Astrocyte (in vitro differentiated cells and primary cell): ENCODE measurements at regions not wholly inside any gene's neighbourhood (a gene's known extent, or its start where the extent isn't known, plus 50 kb on each side); places are given as distances from the start of the nearest gene placed in this dataset.

ENCODE experiments used
- DNase-seq: peaks from one replicate; pipeline ENCODE4 v3.0.0-alpha.2; 2010; ENCODE audit warnings: low read depth
- FAIRE-seq: peaks from 2 replicates; lab custom pipeline; 2011; peaks lifted over from hg19 to GRCh38; lab: Jason Lieb, UNC
- H2AFZ ChIP-seq: 2 replicates; pipeline ENCODE4 v1.6.0; 2012; ENCODE audit warnings: low read depth, low read length, inconsistent platforms
- H3K27ac ChIP-seq: 2 replicates; pipeline ENCODE4 v1.5.1; 2011; ENCODE audit warnings: low read depth, low read length, inconsistent platforms
- H3K27me3 ChIP-seq: 2 replicates; pipeline ENCODE4 v1.6.0; 2011; ENCODE audit warnings: low read length, inconsistent platforms; ENCODE audit not compliant: insufficient read depth
- H3K36me3 ChIP-seq: 2 replicates; pipeline ENCODE4 v1.5.1; 2011; ENCODE audit warnings: low read length, inconsistent platforms; ENCODE audit not compliant: insufficient read depth
- H3K4me1 ChIP-seq: 2 replicates; pipeline ENCODE4 v1.5.1; 2011; ENCODE audit warnings: low read length, inconsistent platforms; ENCODE audit not compliant: insufficient read depth
- H3K4me2 ChIP-seq: 2 replicates; pipeline ENCODE4 v1.6.0; 2012; ENCODE audit warnings: low read length, inconsistent platforms
- H3K4me3 ChIP-seq: 2 replicates; pipeline ENCODE4 v1.5.1; 2011; ENCODE audit warnings: low read depth, mild to moderate bottlenecking, low read length, inconsistent platforms; ENCODE audit not compliant: insufficient read depth
- H3K79me2 ChIP-seq: 2 replicates; pipeline ENCODE4 v1.6.0; 2012; ENCODE audit warnings: mild to moderate bottlenecking, low read length, inconsistent platforms; ENCODE audit not compliant: insufficient read depth
- H3K9ac ChIP-seq: 2 replicates; pipeline ENCODE4 v1.6.0; 2012; ENCODE audit warnings: mild to moderate bottlenecking, low read length, inconsistent platforms
- H3K9me3 ChIP-seq: 2 replicates; pipeline ENCODE4 v1.5.1; 2012; ENCODE audit warnings: low read depth, mild to moderate bottlenecking, low read length, inconsistent platforms; ENCODE audit not compliant: insufficient read depth
- H4K20me1 ChIP-seq: 2 replicates; pipeline ENCODE4 v1.6.0; 2012; ENCODE audit warnings: low read length, inconsistent platforms; ENCODE audit not compliant: insufficient read depth
- H3K27ac Mint-ChIP-seq: one replicate; pipeline ENCODE4 v1.8.0; 2021; ENCODE audit warnings: mild to moderate bottlenecking, mixed read lengths; ENCODE audit not compliant: unreplicated experiment
- H3K27me3 Mint-ChIP-seq: one replicate; pipeline ENCODE4 v1.8.0; 2021; ENCODE audit warnings: low read depth, mixed read lengths; ENCODE audit not compliant: unreplicated experiment
- H3K36me3 Mint-ChIP-seq: one replicate; pipeline ENCODE4 v1.8.0; 2021; ENCODE audit warnings: low read depth, mixed read lengths; ENCODE audit not compliant: unreplicated experiment
- H3K4me1 Mint-ChIP-seq: one replicate; pipeline ENCODE4 v1.8.0; 2021; ENCODE audit warnings: low read depth, mixed read lengths; ENCODE audit not compliant: unreplicated experiment
- H3K4me3 Mint-ChIP-seq: one replicate; pipeline ENCODE4 v1.8.0; 2021; ENCODE audit warnings: mild to moderate bottlenecking, moderate library complexity, mixed read lengths; ENCODE audit not compliant: unreplicated experiment
- H3K9me3 Mint-ChIP-seq: one replicate; pipeline ENCODE4 v1.8.0; 2021; ENCODE audit warnings: mild to moderate bottlenecking, mixed read lengths; ENCODE audit not compliant: unreplicated experiment
- CTCF ChIP-seq: IDR thresholded peaks from 2 replicates; pipeline ENCODE4 v1.5.1; 2011; ENCODE audit warnings: low read depth, mild to moderate bottlenecking, inconsistent platforms, low read length, moderate library complexity; ENCODE audit not compliant: insufficient read depth
- EZH2 ChIP-seq: IDR thresholded peaks from 2 replicates; pipeline ENCODE4 v1.6.1; 2012; ENCODE audit warnings: mild to moderate bottlenecking, low read length, inconsistent platforms; ENCODE audit not compliant: insufficient read depth

GRCh38 chr18:53665701-53666100 lies 558.8 kb downstream of the MBD2 start:
- no peak overlapping the region for H3K4me3 Mint-ChIP-seq
- Histone ChIP-seq H3K4me2 (no peak overlapping the region), H3K27me3 (no peaks in the 10 kb centered on the region), H3K79me2 (no peaks in the 10 kb centered on the region), H3K9me3 (no peaks in the 10 kb centered on the region), H3K4me3 (no peak overlapping the region), H3K4me1 (no peaks in the 10 kb centered on the region), H3K9ac (no peak overlapping the region), H3K36me3 (no peaks in the 10 kb centered on the region), H3K27ac (no peak overlapping the region), H4K20me1 (no peaks in the 10 kb centered on the region), H2AFZ (no peak overlapping the region)
- no peaks in the 10 kb centered on the region for H3K36me3 Mint-ChIP-seq
- H3K27ac Mint-ChIP-seq = no peak overlapping the region
- H3K4me1 Mint-ChIP-seq = no peaks in the 10 kb centered on the region
- no peaks in the 10 kb centered on the region for H3K27me3 Mint-ChIP-seq
- H3K9me3 Mint-ChIP-seq = peaks cover 1% of the 10 kb centered on the region
- TF ChIP-seq CTCF (no peak), EZH2 (no peak)
- FAIRE-seq = no peak
- no peak for DNase-seq

- Histone ChIP-seq H3K9me3 (no peaks in the 10 kb centered on the region), H3K27ac (no peak overlapping the region), H2AFZ (no peak overlapping the region), H3K4me1 (no peaks in the 10 kb centered on the region), H3K27me3 (no peaks in the 10 kb centered on the region), H3K9ac (no peak overlapping the region), H3K36me3 (no peaks in the 10 kb centered on the region), H3K4me2 (no peak overlapping the region), H3K4me3 (no peak overlapping the region), H3K79me2 (no peaks in the 10 kb centered on the region), H4K20me1 (no peaks in the 10 kb centered on the region)
- peaks cover 1% of the 10 kb centered on the region for H3K9me3 Mint-ChIP-seq
- DNase-seq (no peak), FAIRE-seq (no peak)
- no peaks in the 10 kb centered on the region for H3K36me3 Mint-ChIP-seq
- H3K4me3 Mint-ChIP-seq = no peak overlapping the region
- no peaks in the 10 kb centered on the region for H3K27me3 Mint-ChIP-seq
- no peak overlapping the region for H3K27ac Mint-ChIP-seq
- TF ChIP-seq CTCF = no peak
- no peak for TF ChIP-seq EZH2
- H3K4me1 Mint-ChIP-seq = no peaks in the 10 kb centered on the region
These were observed 559.9 kb downstream of the MBD2 start for GRCh38 chr18:53664575-53664974.

- H3K9ac ChIP-seq = no peak overlapping the region
- no peaks in the 10 kb centered on the region for H3K79me2 ChIP-seq
- Mint-ChIP-seq H3K36me3 (no peaks in the 10 kb centered on the region), H3K27ac (no peak overlapping the region), H3K9me3 (peaks cover 5% of the 10 kb centered on the region), H3K27me3 (no peaks in the 10 kb centered on the region), H3K4me3 (no peak overlapping the region), H3K4me1 (no peaks in the 10 kb centered on the region)
- no peak for FAIRE-seq
- H2AFZ ChIP-seq = no peak overlapping the region
- H3K27me3 ChIP-seq = no peaks in the 10 kb centered on the region
- no peak overlapping the region for H3K4me2 ChIP-seq
- H3K36me3 ChIP-seq = no peaks in the 10 kb centered on the region
- no peak overlapping the region for H3K4me3 ChIP-seq
- H3K27ac ChIP-seq = no peak overlapping the region
- DNase-seq = no peak
- no peaks in the 10 kb centered on the region for H4K20me1 ChIP-seq
- no peak for TF ChIP-seq EZH2
- no peak for TF ChIP-seq CTCF
- peaks cover 3% of the 10 kb centered on the region for H3K9me3 ChIP-seq
- H3K4me1 ChIP-seq = no peaks in the 10 kb centered on the region
These were observed 564.2 kb downstream of the MBD2 start for GRCh38 chr18:53660306-53660705.
